C1 segment of cervical spinal cord (tissue), 14 donors: ENCODE measurements at regions not wholly inside any gene's neighbourhood (a gene's known extent, or its start where the extent isn't known, plus 50 kb on each side); places are given as distances from the start of the nearest gene placed in this dataset.
"Not testable (repeated sequence)": the region's sequence is repeated elsewhere in the genome, so short reads cannot be mapped to it uniquely, and the experiment has no call there.

Experiments used
- DNase-seq, 14 donors: peaks; one replicate each; lab custom pipeline; 2025; lab: John Stamatoyannopoulos, UW

- no peak for DNase-seq
These were observed 1075.4 kb upstream of the POT1 start for GRCh38 chr7:126005064-126005463.

DNA sequence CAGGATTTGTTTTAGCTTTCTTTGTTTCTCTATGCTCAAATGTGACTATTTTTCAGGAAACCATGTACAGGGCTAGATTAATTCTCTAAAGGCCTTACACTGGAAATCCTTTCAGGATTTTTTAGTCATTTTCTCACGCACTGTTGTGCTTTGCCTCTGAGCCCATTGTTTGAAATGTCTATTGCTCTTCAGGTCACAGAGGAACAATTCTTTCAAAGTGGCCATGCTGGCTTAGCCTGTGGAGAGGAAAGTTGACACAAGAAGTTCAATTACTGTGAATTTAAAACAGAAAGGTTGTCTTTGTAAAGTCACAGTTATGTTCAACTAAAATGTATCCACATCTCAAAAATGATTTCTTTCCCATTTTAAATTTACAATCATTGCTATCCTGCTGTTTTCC lies 1071.7 kb upstream of the POT1 start:
- DNase-seq: no peak

DNA sequence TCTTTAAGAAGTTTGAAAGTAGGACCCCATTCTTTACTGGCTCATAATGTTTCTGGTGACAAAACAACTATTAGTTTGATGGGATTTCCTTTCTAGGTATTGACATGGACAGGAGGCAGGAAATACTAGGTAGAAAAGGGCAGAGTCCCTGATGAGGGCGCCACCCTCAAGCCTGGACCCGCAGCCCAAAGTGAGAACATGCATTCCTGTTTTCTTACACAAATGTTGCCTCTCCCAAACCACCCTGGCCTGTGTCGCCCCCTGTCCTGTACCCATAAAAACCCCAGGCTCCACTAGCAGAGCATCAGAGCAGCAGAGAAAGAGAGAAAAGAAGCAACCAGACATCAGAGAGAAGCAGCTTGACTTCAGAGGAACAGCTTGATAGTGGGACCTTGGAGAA lies 1055.2 kb upstream of the POT1 start:
- no peak for DNase-seq

DNA sequence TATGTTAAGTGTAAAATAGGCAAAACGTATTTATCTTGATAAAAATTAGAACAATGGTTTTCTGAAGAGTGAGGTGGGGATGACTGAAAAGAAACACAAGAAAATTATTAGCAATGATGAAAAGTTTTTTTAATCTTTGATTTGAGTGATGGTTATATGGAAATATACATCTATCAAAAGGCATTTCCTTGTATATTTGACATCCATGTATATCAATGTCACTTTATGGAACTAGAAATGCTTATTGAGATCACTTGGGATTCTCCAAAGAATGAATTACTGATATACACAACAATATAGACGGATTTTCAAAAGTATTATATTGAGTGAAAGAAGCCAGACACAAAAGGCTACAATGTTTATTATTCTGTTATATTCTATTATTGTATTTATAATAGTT lies 1042.0 kb upstream of the POT1 start:
- no peak for DNase-seq

DNA sequence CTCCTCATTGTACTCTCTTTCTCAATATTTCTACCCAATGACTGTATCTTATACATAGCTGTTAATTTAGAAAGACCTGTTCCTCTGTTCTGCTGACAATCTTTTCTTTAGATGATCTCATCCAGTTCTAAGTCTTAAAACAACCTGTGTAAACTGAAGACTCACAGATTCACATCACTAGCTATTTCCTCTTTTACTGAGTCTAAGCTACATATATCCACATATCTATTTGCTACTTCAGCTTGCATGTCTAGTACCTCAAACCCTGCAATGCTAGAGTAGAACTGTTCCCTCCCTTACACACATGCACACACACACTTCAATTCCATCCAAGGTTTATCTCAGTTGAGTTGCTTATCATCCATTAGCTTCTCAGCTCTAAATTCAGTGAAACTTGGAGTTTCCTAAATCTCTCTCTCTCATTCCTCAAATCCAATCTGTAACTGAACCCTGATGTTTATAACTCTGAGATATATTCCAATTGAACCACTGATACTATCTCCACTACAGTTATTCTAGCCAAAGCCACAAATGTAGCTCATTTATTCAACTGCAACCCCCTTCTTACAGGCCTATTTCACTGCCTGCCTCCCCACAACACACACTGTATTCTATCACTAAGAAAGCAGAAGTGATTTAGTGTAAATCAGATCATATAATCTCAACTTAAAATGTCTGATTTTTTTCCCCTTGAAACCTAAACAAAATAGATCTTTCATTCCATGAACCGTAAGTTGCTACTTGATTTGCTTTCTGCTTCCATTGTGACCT lies 1036.8 kb upstream of the POT1 start:
- DNase-seq: no peak

GRCh38 chr7:125934955-125935354 lies 1005.3 kb upstream of the POT1 start:
- DNase-seq: no peak

GRCh38 chr7:125934539-125934938 lies 1004.9 kb upstream of the POT1 start:
- DNase-seq: no peak

- no peak for DNase-seq
These were observed 1001.2 kb upstream of the POT1 start for GRCh38 chr7:125930848-125931247.

GRCh38 chr7:125927556-125927955 lies 997.9 kb upstream of the POT1 start:
- DNase-seq: no peak

- no peak for DNase-seq
These were observed 997.0 kb upstream of the POT1 start for GRCh38 chr7:125926621-125927020.

DNA sequence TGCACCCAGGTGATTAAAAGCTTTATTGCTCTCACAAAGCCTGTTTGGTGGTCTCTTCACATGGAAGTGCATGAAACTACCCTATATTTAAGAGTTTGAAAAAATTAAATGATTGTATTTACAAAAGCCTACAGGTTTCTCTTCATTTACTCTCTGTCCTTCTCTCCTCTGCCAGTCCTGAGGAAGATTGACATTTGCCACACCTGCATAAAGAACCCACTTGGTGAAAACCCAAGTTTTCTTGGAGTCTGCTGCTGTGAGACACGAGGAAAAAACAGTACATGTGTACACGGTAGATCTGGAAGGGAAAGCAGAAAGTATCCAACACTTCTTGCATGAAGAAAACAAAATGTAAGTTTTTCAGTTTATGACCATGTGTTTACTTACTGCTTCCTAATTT lies 994.4 kb upstream of the POT1 start:
- DNase-seq: no peak

DNA sequence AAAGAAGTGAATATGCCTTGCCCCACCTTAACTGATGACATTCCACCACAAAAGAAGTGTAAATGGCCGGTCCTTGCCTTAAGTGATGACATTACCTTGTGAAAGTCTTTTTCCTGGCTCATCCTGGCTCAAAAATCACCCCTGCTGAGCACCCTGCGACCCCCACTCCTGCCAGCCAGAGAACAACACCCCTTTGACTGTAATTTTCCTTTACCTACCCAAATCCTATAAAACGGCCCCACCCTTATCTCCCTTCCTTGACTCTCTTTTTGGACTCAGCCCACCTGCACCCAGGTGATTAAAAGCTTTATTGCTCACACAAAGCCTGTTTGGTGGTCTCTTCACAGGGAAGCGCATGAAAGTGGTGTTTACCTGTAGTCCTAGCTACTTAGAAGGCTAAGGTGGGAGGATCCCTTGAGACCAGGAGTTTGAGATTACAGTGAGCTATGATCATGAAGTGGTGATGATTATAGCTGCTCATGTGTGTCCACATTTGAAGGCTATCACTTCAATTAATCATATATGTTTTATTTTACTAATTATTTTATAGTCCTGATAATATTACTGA lies 985.8 kb upstream of the POT1 start:
- not testable (repeated sequence) for DNase-seq

GRCh38 chr7:125908711-125909110 lies 979.1 kb upstream of the POT1 start:
- DNase-seq: no peak

DNA sequence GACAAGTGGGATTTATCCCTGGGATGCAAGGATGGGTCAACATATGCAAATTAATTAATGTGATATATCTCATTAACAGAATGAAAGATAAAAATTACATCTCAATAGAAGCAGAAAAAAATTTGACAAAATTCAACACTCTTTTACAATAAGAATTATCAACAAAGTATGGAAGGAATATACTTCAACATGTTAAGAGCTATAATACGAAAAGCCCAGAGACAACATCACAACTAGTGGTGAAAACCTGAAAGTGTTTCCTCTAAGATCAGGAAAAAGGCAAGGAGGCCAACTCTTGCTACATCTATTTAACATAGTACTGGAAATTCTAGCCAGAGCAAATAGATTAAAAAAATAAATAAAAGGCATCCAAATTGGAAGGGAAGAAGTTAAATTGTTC lies 970.0 kb upstream of the POT1 start:
- no peak for DNase-seq

DNA sequence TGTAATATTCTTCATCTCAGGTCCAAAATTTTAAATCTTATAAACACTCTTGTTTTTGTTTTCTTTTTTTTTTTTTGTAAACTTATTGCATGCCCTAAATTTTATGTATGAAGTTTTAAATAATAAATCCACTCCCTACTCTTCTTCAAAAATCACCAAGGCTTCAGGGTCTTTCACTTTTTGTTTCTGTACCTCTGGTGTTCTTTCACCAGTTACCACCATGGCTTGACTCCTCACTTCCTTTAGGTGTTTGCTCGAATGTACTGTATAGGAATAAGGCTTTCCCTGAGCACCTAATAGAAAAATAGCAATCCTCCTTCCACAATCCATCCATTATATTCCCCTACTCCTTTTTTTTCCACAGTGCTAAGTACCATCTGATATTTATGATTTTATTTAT lies 962.8 kb upstream of the POT1 start:
- no peak for DNase-seq

DNA sequence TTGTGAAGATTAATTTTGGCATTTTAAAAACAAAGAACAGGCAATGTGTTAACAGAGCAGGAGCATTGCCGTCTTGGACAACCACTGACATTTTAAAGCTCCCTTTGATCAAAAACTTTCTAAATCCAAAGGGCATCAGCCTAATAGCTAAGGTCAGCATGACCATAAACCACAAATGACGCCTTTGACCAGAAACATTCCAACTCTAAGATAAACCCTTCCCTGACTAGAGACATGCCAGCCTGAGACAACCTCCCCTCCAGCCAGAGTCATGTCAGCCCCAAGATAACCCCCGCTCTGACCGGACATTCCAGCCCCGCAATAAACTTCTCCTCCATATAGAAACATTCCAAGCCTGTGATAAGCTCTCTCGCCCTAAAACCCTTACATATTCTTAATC lies 949.4 kb upstream of the POT1 start:
- no peak for DNase-seq

DNA sequence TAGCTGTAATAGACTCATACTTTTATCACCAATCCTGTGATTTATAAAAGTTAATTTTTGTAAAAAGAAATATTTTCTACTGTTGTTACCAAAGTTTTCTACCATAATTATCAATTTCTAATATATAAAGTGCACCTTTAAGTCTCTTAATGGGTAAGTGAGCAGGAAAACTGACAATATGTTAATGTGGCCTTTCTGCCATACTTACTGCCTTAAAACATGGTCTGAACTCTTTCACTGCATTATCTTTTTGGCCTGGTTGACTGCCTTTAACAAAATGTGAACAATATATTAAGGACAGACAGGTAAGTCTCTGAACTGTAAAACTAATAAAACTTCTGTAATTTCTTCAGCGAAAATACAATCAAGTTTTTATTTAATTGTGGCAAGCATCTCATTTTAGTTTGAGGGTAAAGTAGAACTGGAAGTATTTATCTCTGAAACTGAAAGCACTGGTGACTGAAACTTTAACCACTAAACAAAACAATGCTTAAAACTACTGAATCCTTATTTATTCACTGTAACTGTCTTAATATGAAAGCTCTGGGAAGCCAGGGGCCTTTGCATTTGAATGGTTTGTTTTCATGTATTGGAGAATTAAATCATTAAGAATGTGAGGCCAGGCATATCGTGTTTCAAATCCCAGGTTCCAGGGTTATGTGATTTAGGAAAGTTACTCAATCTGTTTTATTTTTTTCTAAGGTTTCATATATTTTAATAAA lies 948.8 kb upstream of the POT1 start:
- DNase-seq: no peak

DNA sequence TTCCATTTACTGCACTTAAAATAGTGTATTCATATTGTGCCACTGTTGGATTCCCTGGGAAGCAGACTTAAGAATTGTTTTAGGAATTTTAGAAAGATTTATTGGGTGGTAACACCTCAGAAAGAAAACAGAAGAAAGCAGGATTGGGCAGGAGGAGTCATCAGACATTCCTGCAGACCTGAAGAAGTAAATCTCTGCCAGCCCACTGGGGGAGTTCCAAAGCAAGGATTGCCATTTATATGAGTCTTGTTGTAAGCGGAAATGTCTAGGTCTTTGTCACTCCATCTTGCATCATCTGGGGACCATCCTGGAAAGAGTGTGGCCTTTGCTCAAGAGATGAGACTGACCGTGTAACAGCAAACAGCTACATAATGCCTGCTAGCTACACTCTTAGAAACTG lies 947.6 kb upstream of the POT1 start:
- DNase-seq: no peak

DNA sequence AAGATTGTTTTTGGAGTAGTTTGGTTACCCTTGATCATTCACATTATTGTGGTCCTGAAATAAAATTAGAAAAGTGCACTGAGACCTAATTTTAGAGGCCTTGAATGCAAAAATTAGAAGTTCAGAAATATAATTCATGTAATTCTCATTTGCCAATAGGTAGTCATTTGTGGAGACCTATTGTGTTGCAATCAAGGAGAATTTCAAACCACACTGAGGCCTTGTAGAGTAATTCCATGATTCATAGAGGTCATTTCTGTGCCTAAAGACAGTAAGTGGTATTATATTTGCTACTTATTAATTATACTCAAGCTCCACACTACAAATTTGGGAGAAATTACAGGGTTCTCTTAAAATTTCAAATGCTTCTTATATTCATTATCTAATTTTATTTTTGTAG lies 946.8 kb upstream of the POT1 start:
- no peak for DNase-seq

GRCh38 chr7:125871431-125871830 lies 941.8 kb upstream of the POT1 start:
- DNase-seq: no peak

GRCh38 chr7:125857606-125858005 lies 928.0 kb upstream of the POT1 start:
- no peak for DNase-seq

DNA sequence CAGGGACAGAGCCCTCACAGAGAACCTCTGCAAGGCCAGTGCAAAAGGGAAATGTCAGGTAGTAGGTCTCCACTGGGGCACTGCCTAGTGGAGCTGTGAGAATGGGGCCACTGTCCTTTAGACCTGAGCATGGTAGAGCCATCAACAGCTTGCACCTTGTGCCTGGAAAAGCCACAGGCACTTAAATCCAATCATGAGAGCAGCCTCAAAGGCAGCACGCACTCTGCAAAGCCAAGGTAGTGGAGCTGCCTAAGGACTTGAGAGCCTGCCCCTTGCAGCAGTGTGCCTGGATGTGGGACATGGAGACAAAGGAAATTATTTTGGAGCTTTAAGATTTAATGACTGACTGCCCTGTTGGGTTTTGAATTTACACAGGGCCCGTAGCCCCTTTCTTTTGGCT lies 918.5 kb upstream of the POT1 start:
- no peak for DNase-seq

- no peak for DNase-seq
These were observed 918.1 kb upstream of the POT1 start for GRCh38 chr7:125847692-125848091.
